PC-3 (cell line): ENCODE measurements at regions not wholly inside any gene's neighbourhood (a gene's known extent, or its start where the extent isn't known, plus 50 kb on each side); places are given as distances from the start of the nearest gene placed in this dataset.

Source experiments
- EZH2 ChIP-seq: fragments of 300-600 bp; sonication (generic); IDR thresholded peaks from one replicate; pipeline ENCODE4 v1.6.1; 2017; ENCODE audit warnings: antibody characterized with exemption, mild to moderate bottlenecking, low read length; ENCODE audit not compliant: unreplicated experiment
- EZH2phosphoT487 ChIP-seq: fragments of 300-600 bp; sonication (generic); IDR thresholded peaks from 2 replicates; pipeline ENCODE4 v1.6.1; 2018; ENCODE audit warnings: mild to moderate bottlenecking, antibody characterized with exemption, low read length, borderline replicate concordance
- TF ChIP-seq, protein P1 (sequence below): fragments of 300-600 bp; sonication (generic); conservative IDR thresholded peaks from 2 replicates; pipeline ENCODE4 v1.5.1; 2017; ENCODE audit warnings: antibody characterized with exemption, low read depth, mild to moderate bottlenecking, low read length

- TF ChIP-seq, protein P1, sequence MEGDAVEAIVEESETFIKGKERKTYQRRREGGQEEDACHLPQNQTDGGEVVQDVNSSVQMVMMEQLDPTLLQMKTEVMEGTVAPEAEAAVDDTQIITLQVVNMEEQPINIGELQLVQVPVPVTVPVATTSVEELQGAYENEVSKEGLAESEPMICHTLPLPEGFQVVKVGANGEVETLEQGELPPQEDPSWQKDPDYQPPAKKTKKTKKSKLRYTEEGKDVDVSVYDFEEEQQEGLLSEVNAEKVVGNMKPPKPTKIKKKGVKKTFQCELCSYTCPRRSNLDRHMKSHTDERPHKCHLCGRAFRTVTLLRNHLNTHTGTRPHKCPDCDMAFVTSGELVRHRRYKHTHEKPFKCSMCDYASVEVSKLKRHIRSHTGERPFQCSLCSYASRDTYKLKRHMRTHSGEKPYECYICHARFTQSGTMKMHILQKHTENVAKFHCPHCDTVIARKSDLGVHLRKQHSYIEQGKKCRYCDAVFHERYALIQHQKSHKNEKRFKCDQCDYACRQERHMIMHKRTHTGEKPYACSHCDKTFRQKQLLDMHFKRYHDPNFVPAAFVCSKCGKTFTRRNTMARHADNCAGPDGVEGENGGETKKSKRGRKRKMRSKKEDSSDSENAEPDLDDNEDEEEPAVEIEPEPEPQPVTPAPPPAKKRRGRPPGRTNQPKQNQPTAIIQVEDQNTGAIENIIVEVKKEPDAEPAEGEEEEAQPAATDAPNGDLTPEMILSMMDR, result no peak
- TF ChIP-seq EZH2phosphoT487 (no peak), EZH2 (no peak)
Observed at GRCh38 chr14:94876306-94876705, 106.4 kb upstream of the GSC start.
